ENCODE measurements at regions not wholly inside any gene's neighbourhood (a gene's known extent, or its start where the extent isn't known, plus 50 kb on each side); places are given as distances from the start of the nearest gene placed in this dataset.
"Not testable (repeated sequence)": the region's sequence is repeated elsewhere in the genome, so short reads cannot be mapped to it uniquely, and the experiment has no call there.

DNA sequence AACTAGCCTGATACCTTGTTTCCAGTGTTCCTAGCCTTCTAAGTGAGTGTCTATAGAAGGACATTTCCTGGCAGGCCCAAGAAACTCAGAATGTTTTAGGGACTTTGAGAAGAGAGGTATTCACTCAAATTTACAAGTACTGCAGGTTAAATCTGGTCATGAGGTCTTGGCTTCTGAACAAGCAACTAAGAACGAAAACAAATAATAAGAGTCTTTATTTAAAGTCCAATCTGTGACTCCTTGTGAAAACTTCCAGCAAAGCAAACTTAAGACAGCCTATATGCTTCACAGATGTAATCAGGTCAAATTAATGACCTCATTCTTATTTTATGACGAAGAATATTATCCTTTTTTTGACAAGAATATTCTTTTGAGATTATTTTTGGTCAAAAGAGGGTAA, 79.4 kb upstream of the PRSS16 start:
- no peak for DNase-seq

DNA sequence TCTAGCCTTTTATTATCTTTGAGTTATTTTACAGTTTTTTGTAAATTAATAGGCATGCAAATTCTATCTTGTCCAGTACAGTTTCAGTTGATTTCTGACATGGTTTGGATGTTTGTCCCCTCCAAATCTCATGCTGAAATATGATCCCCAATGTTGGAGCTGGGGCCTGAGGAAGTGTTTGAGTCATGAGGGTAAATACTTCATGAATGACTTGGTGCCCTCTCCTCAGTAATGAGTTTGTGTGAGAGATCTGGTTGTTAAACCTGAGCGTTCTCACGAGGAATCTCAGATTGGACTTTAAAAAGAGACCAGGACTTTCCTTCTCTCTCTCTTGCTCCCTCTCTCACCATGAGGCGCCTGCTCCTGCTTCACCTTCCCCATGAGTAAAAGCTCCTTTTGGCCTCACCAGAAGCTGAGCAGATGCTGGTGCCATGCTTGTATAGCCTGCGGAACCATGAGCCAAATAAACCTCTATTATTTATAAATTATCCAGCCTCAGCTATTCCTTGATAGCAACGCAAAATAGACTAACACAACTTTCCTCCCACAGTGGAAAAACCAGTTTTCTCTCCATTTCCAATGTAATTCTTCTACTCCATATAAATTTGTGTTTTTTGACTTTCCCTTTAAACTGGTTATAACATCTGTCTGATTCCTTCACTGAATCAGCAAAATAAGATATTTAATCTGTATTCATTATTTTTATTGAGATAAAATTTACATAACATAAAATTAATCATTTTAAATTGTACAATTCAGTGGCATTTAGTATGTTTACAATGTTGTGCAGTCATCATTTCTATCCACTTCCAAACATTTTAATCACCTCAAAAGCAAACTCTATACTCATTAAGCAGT, 78.7 kb upstream of the PRSS16 start:
- DNase-seq, result no peak

DNA sequence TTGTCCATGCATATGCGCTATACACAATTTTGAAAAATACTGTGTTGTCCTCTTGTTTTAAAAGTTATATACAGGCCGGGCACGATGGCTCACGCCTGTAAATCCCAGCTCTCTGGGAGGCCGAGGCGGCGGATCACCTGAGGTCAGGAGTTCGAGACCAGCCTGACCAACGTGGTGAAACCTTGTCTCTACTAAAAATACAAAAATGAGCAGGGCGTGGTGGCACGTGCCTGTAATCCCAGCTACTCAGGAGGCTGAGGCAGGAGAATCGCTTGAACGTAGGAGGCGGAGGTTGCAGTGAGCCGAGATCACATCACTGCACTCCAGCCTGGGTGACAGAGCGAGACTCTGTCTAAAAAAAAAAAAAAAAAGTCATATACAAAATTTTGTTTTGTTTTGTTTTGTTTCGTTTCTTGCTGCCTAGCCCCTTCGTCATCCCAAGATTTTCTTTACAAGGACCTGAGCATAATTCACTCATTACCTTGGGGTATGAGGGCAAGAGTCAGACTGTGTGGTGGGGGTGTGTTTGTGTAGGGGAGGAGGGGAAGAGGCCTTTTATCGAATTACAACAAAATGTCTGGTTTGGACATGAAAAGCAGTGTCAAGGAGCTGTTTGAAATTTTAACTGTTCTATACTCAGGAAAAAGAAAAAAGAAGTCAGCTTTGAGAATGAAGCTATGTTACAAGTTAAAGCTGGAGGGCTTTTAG, 74.8 kb upstream of the PRSS16 start:
- DNase-seq, result not testable (repeated sequence)

DNA sequence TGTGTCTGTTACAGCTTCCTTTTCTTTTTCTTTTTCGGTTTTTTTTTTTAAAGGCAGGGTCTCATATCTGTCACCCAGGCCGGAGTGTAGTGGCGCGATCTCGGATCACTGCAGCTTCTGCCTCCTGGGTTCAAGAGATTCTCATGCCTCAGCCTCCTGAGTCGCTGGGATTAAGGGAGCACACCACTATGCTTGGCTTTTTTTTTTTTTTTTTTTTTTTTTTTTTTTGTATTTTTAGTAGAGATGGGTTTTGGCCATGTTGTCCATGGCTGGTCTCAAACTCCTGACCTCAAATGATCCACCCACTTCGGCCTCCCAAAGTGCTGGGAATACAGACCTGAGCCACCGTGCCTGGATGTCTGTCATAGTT, 74.3 kb upstream of the PRSS16 start:
- not testable (repeated sequence) for DNase-seq

DNA sequence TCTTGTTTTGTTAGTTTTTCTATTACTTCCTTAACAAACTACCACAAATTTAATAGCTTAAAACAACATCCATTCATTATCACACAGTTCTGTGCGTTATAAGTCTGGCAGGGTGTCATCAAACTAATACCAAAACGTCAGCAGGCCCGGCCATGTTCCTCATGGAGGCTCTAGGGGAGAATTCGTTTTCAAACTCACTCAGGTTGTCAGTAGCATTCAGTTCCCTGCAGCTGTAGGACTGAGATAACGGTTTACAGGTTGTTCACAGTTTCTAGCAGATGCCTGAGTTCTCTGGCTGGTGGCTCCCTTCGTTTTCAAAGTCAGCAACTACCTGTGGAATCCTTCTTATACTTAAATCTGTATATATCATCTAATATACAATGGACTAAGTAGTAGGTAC, 72.5 kb upstream of the PRSS16 start:
- no peak for DNase-seq

DNA sequence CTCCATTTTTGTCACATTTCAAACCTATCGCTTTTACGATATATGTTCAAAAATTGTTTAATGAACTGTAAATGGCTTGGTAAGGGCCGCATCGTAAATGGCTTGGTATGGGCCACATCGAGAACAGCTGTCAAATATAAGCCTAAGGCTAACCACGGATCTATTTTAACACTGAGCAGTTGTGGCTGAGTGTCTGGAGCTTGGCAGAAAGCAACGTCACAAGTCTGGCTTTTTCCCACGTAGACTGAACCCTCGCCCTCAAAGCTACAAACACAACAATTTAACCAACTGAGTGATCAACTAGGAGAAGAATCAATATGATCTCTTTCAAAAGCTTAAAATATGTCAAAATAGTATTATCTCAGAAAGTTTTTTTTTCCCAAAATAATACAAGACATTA, 71.4 kb upstream of the PRSS16 start:
- DNase-seq, result no peak

DNA sequence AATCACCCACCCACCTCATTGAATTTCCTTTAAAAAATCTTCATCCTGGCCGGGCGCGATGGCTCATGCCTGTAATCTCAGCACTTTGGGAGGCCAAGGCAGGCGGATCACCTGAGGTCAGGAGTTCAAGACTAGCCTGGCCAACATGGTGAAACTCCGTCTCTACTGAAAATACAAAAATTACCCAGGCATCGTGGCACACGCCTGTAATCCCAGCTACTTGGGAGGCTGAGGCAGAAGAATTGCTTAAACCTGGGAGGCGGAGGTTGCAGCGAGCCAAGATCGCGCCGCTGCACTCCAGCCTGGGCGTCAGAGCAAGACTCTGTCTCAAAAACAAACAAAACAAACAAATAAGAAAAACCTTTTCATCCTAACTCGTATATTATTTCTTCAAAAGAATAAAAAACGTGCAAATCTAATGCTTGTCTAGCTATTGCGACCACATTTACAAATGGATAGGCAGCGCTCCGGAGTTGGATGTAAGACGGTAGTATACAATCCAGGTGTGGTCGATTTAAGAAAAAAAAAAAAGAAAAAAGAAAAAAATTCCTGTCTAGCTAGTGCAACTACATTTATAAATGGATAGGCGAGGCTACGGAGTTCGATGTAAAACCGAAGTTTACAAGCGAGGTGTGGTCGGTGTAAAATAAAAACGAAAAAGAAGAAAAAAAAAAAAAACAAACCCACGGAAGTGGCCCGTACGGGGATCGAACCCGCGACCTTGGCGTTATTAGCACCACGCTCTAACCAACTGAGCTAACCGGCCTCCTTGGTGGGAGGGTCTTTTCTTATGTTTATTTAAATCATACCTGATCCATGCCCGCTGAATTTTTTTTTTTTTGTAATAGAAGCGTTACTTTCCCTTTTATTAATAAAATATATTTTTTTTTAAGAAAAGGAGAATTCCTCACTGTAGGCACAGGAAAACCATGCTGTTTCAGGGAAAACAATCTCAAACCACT, 70.7 kb upstream of the PRSS16 start:
- DNase-seq, result no peak

DNA sequence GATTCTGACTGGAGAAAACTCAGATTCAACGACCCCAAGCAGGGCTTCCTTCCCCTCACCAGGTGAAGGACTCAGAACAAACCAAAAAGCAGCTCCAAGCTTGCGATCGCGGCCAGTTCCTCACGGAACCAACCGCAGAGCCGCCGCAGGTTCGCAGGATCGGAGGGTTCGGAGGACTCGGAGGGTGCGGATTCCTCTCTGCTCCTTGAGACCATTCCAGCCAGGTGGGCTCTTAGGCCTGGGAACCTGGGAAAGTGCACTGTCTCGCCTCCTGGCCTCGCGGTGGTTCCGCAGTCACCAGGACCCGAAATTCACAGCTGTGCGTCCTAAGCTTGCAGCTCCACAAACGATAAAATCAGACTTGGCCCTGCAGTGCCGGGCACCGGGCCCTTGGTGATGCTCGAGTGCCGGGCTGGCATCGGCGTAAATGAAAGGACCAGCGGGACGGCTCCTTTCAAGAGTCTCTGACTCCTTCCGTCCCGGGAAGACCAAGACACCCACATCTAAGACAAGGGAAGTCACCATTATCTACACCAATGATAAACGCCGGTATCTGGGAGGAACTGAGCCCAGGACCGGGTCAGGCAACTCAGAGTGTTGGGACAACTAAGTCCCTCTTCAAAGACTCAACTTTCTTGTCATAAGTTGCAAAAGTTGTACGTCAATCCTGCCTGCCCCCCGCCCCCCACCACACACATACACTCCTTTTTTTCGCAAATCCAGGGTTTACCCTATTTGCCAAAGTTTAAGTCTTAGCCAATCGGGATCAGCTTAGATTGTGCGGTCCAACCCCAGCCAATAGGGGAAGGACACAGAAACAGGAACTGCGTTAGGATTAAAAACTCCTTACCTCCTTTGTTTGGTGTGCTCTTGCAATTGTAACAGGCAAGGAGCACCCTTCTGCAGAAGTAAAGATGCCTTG, 69.8 kb upstream of the PRSS16 start:
- peak; percentile 22 for DNase-seq

DNA sequence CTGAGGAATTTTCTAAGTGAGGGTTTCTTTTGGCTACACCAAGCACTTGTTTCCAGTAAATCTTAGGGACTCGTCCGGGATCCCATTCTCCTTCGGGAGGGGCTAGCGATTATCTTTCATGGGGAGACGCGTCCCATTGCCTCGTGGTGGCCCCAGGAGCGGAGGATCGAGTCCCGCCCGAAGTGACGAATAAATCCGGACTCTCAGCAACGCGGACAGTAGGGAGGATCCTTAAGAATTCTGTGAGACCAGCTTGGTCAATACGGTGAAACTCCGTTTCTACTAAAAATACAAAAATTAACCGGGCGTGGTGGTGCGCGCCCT, 69.1 kb upstream of the PRSS16 start:
- no peak for DNase-seq

DNA sequence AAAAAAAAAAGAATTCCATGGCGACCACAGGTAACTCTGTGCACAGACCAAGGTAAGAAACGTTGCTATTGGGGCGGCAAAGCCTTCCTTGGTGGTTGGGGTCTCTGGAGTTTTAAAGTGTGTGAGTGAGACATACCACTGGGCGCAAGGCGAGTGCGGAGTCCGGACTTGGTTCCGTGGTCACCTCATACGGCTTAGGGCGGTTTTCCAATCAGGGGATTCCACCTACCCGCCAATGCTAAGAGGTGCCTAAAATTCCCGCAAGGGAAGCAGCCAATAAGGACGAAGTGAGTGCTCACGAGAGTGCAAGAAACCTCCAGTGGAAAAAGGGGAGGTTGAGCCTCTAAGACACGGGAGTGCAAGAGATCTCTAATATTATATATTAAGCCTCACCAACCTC, 68.6 kb upstream of the PRSS16 start:
- DNase-seq, result no peak

DNA sequence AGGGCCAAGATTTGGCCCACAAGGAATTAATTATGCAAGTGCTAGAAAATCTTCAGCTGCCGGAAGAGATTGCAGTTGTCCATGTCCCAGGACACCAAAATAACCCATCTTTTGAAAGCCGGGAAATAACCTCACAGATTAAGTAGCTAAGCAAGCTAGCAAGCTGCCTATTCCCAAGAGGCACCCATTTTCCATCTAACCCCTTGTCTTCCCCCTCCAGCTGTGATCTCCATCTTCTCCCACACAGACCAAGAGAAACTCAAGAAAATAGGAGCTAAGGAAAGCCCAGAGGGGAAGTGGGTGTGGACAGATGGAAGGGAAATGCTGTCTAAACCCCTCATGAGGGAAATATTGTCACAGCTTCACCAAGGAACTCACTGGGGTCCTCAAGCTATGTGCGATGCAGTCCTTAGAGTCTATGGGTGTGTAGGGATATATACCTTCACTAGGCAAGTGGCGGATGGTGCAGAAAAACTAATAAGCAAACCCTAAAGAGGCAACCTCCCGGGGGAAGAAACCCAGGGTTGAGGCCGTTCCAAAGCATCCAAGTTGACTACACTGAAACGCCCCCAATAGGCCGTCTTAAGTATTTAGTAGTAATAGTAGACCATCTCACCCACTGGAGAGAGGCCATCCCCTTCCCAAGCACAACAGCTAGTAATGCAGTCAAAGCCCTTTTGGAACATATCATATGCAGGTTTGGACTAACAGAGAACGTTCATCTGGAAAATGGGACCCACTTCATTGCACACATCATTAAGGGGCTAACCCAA, 64.3 kb upstream of the PRSS16 start:
- DNase-seq, result no peak

DNA sequence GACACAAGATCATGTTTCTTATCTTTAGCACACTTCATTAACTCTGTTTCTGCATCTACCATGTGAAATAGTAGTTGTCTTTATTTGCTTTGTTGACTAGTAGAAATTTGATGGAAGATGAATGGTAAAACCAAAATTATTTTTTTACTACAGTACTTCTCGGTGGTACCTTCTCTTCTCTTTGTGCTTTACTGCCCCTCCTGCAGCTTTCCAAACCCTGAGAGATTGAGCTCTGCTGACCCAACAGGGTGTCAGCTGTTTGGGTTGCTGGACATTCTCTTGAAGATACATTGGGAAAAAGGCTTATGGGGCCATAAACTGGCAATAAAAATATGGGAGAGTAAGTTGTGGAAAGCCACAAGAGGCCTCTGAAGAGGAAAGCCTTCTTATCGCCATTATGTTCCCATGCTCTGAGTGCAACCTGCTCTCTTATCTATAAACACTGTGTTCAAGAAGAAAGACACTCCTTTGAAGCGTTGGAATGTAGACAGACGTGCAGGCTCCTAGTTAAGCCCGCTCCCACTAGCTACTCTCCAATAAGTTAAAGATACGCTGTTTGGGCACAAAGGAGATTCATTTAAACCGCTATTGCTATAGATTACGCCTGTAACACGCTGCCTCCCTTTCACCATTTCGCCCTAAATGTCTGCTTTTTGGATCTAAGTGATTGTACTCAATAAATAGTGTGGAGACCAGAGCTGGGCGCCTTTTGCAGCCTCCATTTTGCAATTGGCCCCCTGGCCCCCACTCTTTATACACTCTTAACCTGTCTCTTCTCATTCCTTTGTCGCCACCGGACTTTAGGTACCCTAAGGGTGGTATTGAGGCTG, 60.1 kb upstream of the PRSS16 start:
- DNase-seq, result no peak

DNA sequence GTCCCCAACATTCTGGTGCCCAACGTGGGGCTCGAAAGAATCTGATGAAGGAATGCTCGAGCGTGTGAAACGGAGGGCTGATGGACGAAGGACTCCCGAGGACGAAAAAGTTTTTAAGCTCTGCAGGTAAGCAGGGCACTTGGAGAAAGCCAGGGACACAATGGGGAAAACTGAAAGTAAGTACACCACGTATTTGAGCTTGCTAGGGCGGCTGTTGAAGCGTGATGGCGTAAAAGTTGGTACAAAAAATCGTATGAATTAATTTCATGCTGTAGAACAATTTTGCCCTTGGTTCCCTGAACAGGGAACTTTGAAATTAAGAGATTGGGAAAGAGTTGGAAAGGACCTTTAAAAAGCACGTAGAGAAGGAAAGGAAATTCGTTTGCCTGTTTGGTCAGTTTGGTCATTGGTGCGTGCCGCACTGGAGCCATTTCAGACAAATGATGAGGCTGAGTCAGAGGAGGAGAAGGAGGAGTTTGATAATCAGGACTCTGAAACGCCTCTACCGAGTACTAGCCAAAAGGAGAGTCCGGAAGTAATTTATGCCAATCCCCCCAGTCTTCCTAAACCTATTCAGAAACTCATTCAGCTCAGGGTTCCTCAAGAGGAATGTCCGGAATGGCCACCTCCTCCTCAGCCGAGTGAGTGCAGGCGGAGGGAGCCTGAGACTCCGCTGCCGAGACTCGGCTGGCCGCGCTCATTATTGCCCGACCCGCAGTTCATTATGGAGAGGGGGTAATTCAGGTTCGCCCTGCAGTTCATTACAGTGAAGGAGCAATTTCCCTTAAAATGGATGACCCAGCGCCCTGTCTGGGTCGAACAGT, 59.2 kb upstream of the PRSS16 start:
- DNase-seq, result no peak

DNA sequence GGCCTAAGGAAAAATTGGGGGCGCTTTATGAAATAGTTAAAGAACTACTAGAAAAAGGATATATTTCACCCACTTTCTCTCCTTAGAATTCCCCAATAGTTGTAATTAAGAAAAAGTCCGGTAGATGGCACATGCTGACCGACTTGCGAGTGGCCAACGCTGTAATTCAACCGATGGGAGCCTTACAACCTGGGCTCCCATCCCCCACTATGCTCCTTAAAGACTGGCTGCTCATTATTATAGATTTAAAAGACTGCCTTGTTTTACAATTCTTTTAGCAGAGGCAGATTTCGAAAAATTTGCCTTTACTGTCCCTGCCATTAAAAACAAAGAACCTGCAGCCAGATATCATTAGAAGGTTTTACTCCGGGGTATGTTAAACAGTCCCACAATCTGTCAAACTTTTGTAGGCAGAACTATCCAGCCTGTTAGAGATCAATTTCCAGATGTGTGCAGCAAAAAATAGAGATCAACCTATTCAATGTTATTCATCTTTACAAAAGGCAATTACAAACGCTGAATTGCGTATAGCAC, 58.5 kb upstream of the PRSS16 start:
- DNase-seq, result peak; percentile 18

DNA sequence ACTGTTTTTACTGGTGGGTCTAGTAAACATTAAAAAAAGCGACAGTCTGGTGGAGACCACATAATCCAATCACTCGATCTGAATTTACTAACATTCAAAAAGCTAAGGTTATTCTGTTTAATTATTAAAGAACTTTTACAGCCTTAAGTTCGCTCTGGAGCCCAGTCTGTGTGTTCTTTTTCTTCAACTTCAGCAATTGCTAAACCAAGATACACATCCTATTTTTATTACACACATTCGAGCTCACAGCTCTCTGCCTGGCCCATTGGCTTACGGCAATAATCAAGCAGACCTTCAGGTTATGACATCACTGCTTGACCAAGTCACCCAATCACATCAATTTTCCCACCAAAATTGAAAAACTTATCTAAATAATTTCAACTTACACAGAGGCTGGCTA, 57.4 kb upstream of the PRSS16 start:
- DNase-seq, result no peak

DNA sequence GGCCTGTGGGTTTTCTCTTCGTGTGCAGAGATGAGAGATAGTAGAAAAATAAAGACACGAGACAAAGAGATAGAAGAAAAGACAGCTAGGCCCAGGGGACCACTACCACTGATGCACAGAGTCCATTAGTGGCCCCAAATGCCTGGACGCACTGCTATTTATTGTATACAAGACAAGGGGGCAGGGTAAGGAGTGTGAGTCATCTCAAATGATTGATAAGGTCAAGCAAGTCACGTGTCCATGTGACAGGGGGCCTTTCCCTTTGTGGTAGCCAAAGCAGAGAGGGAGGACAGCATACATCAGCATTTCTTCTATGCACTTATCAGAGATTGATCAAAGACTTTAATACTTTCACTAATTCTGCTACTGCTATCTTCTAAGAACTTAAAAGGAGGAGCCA, 53.0 kb upstream of the PRSS16 start:
- DNase-seq, result not testable (repeated sequence)

DNA sequence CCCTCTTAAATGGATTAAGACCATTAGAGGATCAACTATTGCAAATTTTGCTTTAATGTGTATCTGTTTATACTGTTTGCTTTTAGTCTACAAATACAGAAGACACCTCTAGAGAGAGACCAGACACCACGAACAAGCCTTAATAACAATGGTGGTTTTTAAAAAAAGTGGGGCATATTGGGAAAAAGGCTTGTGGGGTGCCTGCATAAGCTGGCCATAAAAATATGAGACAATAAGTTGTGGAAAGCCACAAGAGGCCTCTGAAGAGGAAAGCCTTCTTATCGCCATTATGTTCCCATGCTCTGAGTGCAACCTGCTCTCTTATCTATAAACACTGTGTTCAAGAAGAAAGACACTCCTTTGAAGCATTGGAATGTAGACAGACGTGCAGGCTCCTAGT, 52.0 kb upstream of the PRSS16 start:
- not testable (repeated sequence) for DNase-seq
